Kidney epithelial cell (primary cell): ENCODE measurements at regions not wholly inside any gene's neighbourhood (a gene's known extent, or its start where the extent isn't known, plus 50 kb on each side); places are given as distances from the start of the nearest gene placed in this dataset.

Experiments used
- DNase-seq: peaks from one replicate; pipeline ENCODE4 v3.0.0-alpha.2; 2010; ENCODE audit warnings: low read depth
- H3K27me3 ChIP-seq: 2 replicates; pipeline ENCODE4 v1.6.0; 2011; ENCODE audit warnings: low read length; ENCODE audit not compliant: control insufficient read depth, insufficient read depth
- H3K36me3 ChIP-seq: 2 replicates; pipeline ENCODE4 v1.5.1; 2011; ENCODE audit warnings: low read length; ENCODE audit not compliant: control insufficient read depth, insufficient read depth
- H3K4me3 ChIP-seq: 2 replicates; pipeline ENCODE4 v1.5.1; 2011; ENCODE audit warnings: low read depth, mild to moderate bottlenecking, control low read depth, low read length
- CTCF ChIP-seq: IDR thresholded peaks from 2 replicates; pipeline ENCODE4 v1.5.1; 2011; ENCODE audit warnings: mild to moderate bottlenecking, moderate library complexity, low read length, control low read depth, inconsistent platforms; ENCODE audit not compliant: insufficient read depth, poor library complexity, severe bottlenecking

- no peak overlapping the region for H3K4me3 ChIP-seq
- DNase-seq = no peak
- TF ChIP-seq CTCF = no peak
- no peaks in the 10 kb centered on the region for H3K36me3 ChIP-seq
- no peaks in the 10 kb centered on the region for H3K27me3 ChIP-seq
These were observed 87.4 kb upstream of the ARHGEF7 start for GRCh38 chr13:111027458-111028439.

- H3K27me3 ChIP-seq = no peaks in the 10 kb centered on the region
- no peaks in the 10 kb centered on the region for H3K36me3 ChIP-seq
- no peak for TF ChIP-seq CTCF
- H3K4me3 ChIP-seq = no peak overlapping the region
- DNase-seq = no peak
These were observed 89.8 kb upstream of the ARHGEF7 start for GRCh38 chr13:111025310-111025709.

GRCh38 chr13:111022886-111023285, 92.2 kb upstream of the ARHGEF7 start:
- TF ChIP-seq CTCF = no peak
- DNase-seq = no peak
- no peak overlapping the region for H3K4me3 ChIP-seq

GRCh38 chr13:111022241-111022640, 92.9 kb upstream of the ARHGEF7 start:
- Histone ChIP-seq H3K4me3 (no peak overlapping the region), H3K27me3 (no peaks in the 10 kb centered on the region), H3K36me3 (no peaks in the 10 kb centered on the region)
- no peak for TF ChIP-seq CTCF
- no peak for DNase-seq

More at GRCh38 chr13:111022886-111023285, 92.2 kb upstream of the ARHGEF7 start:
- no peaks in the 10 kb centered on the region for H3K36me3 ChIP-seq
- no peaks in the 10 kb centered on the region for H3K27me3 ChIP-seq

GRCh38 chr13:111021270-111021669, 93.8 kb upstream of the ARHGEF7 start:
- H3K27me3 ChIP-seq = no peaks in the 10 kb centered on the region
- no peaks in the 10 kb centered on the region for H3K36me3 ChIP-seq
- no peak overlapping the region for H3K4me3 ChIP-seq
- DNase-seq = no peak
- no peak for TF ChIP-seq CTCF
